ENCODE measurements at regions not wholly inside any gene's neighbourhood (a gene's known extent, or its start where the extent isn't known, plus 50 kb on each side); places are given as distances from the start of the nearest gene placed in this dataset.
"Not testable (repeated sequence)": the region's sequence is repeated elsewhere in the genome, so short reads cannot be mapped to it uniquely, and the experiment has no call there.

DNA sequence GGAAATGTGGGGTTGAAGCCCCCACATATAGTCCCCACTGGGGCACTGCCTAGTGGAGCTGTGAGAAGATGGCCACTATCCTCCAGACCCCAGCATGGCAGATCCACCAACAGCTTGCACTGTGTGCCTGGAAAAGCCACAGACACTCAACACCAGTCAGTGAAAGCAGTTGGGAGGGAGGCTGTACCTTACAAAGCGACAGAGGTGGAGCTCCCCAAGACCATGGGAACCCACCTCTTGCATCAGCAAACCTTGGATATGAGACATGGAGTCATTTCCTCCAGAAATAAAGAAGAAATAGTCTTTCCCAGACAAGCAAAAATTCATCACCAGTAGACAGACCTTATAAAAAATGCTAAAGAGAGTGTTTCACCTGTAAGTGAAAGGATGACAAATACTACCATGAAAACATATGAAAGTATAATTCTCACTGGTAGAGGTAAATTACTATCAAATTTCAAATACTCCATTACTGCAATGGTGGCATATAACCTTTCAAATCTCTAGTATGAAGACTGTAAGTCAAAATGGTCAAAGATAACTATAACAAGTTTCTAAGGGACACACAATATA lies 152.6 kb upstream of the EPHA4 start:
- no peak for DNase-seq (ENCODE audit: low spot score)
- TF ChIP-seq, protein P1, sequence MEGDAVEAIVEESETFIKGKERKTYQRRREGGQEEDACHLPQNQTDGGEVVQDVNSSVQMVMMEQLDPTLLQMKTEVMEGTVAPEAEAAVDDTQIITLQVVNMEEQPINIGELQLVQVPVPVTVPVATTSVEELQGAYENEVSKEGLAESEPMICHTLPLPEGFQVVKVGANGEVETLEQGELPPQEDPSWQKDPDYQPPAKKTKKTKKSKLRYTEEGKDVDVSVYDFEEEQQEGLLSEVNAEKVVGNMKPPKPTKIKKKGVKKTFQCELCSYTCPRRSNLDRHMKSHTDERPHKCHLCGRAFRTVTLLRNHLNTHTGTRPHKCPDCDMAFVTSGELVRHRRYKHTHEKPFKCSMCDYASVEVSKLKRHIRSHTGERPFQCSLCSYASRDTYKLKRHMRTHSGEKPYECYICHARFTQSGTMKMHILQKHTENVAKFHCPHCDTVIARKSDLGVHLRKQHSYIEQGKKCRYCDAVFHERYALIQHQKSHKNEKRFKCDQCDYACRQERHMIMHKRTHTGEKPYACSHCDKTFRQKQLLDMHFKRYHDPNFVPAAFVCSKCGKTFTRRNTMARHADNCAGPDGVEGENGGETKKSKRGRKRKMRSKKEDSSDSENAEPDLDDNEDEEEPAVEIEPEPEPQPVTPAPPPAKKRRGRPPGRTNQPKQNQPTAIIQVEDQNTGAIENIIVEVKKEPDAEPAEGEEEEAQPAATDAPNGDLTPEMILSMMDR (IDR thresholded peaks at IDR 0.05): no peak
- no peak overlapping the region for H3K4me3 ChIP-seq
- no peak overlapping the region for H3K27ac ChIP-seq

DNA sequence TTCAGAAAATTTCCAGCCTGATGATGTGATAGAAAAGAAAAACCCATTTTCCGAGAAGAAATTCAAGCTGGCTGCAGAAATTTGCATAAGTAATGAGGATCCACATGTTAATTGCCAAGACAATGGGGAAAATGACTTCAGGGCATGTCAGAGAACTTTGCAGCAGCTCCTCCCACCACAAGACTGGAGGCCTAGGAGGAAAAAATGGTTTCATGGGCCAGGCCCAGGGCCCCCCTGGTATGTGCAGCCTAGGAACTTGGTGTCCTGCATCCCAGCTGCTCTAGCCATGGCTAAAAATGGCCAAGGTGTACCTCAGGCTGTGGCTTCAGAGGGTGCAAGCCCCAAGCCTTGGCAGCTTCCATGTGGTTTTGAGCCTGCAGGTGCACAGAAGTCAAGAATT lies 152.0 kb upstream of the EPHA4 start:
- DNase-seq (ENCODE audit: low spot score); H3K27ac ChIP-seq; H3K4me3 ChIP-seq: not testable (repeated sequence)

DNA sequence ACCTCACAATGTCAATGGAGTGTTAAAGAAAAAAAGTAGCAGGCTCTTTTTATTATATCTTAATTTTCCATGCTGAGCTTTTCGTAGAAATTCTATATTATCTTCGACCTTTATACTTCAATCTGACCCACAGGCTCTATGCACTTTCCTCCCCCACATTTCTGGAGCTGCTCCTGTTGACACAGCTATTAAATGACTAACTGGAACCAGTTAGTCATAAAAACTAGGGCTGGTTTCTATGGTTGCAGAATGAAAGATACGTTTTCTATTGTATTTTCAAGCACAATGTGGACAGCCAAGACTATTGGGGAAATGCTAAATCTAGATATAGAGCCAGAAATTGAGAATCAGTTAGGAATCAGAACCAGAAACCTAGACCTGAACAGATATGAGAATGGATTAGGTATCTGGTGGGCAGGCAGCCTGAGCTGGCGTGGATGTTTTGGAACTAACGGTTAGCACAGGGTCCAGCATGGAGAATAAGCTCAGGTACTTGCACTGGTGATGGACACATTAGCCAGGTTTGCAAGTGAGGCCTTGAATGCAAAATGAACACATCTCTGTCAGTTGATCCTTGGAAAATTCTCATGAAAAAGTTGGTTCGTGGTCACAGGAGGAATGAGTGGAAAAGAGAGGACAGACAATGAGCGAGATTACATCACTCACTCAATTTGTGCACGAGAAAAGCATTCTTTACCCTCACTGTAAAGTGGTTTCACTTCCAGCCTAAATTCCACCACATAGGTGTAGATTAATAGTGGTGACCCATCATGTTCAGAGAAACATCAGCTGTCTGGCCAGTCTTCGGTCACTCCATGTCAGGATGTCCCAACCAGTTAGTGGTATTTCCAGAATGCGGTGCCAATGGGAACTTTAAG lies 144.6 kb upstream of the EPHA4 start:
- Histone ChIP-seq H3K27ac (no peak overlapping the region), H3K4me3 (no peak overlapping the region)
- TF ChIP-seq, protein P1 (IDR thresholded peaks at IDR 0.05): no peak
- DNase-seq (ENCODE audit: low spot score): no peak

DNA sequence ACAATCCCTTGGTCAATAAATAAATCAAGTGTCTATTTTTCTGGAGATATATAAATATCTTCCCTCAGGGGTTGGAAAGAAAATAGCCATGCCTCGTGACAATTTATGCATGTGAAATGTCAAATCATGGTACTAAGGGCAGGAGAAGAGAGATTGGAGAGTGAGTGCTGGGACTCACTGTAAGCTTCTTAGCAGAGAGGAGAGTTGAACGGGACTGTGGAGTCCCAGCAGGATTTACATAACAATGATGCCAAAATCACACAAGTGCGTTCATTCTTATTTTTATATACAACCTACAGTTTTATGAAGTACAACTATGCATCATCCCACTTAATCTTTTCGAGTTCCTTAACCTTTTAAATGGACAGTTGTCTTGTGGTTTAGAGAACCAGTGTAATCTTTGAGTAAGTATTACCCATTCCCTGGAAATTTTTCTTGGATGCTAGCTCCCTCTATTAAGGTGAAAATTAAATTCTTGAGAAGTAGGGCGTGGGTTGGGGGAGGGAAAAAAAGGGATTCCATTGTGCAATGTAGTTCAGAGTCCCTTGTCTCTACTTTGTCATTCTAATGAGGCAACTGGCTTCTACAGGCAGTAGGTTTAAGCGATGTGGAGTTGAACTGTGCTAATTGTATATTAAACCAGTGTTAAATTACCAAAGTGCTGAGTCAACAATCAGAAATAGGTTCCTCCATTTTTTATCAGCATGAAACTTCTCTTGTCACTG lies 143.6 kb upstream of the EPHA4 start:
- TF ChIP-seq, protein P1 (IDR thresholded peaks at IDR 0.05): no peak
- H3K4me3 ChIP-seq: no peak overlapping the region
- no peak for DNase-seq (ENCODE audit: low spot score)
- no peak overlapping the region for H3K27ac ChIP-seq

DNA sequence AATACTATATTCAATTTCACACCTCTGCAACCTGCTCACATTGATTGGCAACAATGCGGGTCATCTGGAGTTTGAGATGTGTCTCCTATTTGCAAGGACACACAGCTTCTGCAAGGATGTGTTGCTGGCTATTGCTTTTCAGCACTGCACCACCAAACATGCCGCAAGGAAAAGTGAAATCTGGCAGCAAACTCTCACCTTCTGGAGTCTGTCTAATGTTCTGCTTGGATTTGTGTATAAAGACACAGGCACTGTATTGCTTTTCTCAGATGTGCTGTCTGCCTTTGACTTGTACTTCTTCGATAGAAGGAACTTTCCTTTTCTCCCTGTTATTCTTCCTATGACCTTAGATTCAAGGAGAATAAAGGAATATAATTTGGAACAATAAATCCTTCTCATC lies 138.6 kb upstream of the EPHA4 start:
- DNase-seq (ENCODE audit: low spot score): no peak
- Histone ChIP-seq H3K27ac (no peak overlapping the region), H3K4me3 (no peak overlapping the region)
- TF ChIP-seq, protein P1 (IDR thresholded peaks at IDR 0.05): no peak

DNA sequence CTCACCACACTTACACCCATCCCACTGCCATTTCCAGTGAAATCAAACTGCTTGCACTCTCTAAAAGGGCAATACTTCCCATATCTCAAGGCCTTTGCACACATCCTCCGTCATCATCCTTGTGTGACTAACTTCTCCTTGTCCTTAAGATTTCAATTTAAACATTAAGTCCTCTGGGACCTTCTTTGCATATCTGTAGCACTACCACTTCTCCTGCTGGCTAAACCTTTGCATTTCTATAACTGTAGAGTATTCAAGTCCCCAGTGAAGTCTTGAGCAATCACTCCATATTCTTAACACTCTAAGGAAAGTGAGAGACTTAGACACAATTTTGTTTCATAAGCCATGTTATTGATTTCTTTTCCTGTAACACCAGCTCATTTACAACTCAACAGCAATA lies 136.8 kb upstream of the EPHA4 start:
- no peak overlapping the region for H3K4me3 ChIP-seq
- H3K27ac ChIP-seq: no peak overlapping the region
- DNase-seq (ENCODE audit: low spot score): no peak
- TF ChIP-seq, protein P1 (IDR thresholded peaks at IDR 0.05): no peak

DNA sequence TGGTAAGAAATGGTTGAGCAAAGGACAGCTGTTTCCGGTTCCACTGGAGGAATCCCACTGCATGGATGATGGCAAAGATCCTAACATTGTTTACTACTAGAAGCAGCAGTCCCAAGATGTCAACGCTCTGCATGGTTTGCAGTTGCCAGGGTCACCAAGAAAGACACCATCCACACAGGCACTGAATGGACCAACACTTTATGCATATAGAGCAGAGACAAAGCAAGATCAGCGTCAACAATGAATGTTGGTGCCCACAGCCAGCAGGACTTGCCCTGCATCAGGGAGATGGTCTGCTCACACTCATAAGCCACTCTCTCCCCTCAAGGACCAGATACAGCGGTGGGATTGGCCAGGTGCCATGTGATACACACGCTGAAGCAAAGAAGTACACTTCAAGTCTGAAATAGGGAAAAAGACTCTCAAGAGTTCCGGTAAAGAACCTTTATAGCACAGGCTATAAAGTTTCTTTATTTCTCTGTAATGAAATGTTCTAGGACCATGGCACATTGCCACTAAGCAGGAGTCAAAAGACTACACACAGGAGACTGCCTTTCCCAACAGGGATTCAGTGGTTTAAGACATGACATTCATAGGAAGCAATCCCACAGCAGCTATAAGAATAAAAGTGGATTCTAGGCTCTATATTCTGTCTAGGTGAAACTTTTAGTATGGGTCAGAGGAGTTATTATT lies 133.2 kb upstream of the EPHA4 start:
- TF ChIP-seq, protein P1 (IDR thresholded peaks at IDR 0.05): no peak
- DNase-seq (ENCODE audit: low spot score): no peak
- H3K4me3 ChIP-seq: no peak overlapping the region
- no peak overlapping the region for H3K27ac ChIP-seq

All from coronary artery (tissue), 2 donors.